HG03460 (cell line): ENCODE measurements at regions not wholly inside any gene's neighbourhood (a gene's known extent, or its start where the extent isn't known, plus 50 kb on each side); places are given as distances from the start of the nearest gene placed in this dataset.

Experiments
- ATAC-seq: cut with Tn5 transposase; IDR thresholded peaks from one replicate; pipeline ENCODE4 v1.9.1; 2021; ENCODE audit not compliant: unreplicated experiment

DNA sequence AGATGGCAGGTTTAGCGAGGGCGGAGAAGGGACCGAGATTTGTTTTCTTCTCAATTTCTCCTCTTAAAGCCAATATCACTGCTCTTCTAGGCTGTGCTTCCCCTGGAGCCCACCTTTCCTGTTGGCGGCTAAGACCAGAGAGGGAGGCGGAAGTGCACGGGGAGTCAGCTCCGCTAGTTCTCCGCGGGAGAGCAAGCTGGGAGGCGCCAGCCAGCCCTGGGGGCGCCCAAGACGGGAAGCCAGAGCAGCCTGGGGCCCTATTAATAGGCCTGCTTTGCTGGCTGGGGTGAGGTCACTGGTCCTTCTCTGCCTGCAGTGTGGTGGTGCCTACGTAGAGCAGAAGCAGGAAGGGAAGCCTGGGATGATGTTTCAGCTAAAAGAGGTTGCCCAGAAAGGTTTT, 61.6 kb downstream of the LSM5 start:
- ATAC-seq, result no peak

DNA sequence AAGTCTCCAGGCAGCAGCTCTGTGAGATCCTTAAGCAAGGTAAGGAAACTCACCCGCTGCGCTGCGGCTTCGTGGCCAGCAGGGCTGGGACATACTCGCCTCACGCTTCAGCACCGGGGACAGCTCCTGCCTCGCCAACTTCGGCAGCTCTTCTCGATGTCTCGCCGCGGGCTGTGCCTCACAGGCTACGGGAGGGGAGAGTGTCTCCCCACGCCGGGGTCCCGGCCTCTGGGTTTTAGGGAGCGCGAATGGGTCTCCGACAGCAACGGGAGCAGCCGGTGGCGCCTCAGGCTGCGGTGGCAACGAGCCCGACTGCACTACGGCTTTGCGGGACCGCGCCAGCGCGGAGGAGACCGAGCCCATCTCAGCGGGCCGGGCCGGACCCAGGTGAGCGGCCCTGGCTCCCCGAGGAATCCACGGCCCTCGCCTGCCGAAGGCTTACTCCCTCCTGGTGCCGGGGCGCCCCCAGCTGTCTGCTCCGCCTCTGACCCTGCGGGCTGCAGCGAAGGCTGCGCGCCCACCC, 62.4 kb downstream of the LSM5 start:
- ATAC-seq, result no peak

DNA sequence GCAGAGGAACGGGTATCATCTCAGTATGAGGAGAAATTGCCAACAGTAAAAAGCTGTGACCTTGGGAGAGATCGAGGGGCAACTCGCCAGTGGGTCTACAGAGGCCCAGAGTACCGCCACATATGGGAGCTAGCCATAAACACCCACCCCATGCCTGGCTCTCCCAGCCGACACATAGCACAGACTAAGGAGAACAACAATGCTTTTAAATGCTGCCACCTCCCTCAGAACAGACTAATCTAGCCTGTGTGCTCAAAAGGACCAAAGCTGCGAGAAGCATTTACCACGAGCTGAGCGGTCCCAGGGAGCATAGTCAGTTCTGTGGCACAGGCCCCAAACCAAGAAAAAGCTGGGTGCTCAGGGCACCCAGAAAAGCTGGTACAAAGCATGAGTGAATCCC, 73.3 kb downstream of the LSM5 start:
- ATAC-seq, result no peak

DNA sequence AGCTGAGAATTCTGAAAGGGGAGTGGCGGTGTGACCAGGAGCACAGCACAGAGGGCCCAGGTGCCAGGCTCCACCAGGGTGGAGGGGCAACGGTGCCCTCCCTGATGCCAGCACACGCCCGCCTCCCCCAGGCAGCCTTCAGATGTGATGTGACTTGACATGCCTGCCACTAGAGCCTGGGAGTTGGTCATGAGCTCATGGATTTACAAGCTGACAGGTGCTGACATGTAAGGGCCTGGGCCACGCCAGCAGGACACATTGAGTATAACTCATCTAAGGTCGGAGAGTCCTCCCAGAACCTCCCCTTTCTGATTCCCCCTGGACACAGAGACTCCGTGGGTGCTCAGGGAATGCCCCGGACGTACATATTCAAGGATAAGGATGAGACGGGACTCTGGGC, 74.2 kb downstream of the LSM5 start:
- ATAC-seq, result no peak

DNA sequence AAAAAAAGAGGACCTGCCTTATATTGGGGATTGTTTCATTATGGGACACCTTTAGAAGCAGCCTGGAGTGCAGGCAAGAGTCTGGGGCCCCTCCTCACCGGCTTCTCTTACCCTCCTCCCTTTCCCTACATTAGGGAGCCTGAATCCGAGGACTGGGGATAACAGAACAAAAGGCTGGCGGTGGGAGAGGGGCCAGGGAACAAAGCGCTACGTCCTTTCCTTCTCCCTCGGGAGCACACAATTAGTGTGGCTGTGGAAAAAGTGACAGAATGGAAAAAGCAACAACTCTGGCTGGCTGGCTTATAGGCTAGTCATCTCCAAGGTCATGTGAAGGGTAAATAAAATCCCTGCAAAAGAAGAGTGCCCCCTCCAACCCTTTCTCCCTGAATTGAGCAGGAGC, 74.7 kb downstream of the LSM5 start:
- ATAC-seq, result no peak

DNA sequence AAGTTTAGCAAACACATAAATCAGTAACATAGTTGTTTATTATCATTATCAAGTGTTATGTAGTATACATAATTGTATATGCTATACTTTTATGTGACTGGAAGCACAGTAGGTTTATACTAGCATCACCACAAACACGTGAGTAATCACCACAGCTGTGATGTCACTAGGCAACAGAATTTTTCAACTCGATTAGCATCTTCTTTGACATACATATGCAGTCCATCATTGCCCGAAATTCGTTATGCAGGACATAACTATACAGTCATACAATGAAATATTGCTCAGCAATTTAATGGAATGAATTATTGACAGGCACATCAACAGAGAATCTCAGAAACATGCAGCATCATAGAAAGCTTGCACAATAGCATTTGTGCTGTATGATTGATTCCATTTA, 77.7 kb downstream of the LSM5 start:
- ATAC-seq, result no peak

DNA sequence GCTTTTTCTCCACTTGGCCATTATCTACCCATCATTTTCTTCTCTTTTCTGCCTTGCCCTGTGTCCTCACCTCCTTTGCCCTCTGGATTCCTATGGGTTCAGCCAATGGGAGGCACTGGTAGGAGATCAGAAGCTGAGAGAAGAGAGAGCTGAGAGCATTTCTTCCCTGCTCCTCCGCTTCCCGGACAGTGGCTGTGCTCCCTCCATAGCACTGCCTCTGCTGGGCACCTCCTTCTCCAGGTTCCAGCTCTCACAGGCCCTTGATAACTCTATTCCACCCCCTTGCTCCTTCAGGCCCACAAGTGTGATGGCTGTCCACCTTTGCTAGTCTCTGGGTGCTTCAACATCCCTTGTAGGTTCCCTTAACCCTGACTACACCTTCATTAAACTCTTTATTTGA, 79.6 kb downstream of the LSM5 start:
- no peak for ATAC-seq

DNA sequence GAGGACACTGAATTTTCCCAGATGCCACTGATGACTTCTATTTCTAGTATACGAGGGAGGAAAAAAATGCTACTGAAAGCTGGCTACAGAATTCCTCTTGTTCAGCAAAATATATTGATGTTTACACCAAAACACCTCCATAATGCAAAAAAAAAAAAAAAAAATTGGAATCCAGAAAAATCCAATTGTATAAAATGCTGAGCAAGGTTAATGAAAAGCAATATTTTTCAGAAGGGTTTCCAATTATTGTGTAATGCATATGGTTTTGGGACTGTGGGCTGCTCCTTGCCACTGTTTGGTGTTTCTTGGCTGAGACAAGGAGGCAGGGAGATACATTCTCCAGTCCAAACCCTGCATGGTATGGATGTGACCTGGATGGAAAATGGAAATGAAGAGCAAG, 83.8 kb downstream of the LSM5 start:
- no peak for ATAC-seq

DNA sequence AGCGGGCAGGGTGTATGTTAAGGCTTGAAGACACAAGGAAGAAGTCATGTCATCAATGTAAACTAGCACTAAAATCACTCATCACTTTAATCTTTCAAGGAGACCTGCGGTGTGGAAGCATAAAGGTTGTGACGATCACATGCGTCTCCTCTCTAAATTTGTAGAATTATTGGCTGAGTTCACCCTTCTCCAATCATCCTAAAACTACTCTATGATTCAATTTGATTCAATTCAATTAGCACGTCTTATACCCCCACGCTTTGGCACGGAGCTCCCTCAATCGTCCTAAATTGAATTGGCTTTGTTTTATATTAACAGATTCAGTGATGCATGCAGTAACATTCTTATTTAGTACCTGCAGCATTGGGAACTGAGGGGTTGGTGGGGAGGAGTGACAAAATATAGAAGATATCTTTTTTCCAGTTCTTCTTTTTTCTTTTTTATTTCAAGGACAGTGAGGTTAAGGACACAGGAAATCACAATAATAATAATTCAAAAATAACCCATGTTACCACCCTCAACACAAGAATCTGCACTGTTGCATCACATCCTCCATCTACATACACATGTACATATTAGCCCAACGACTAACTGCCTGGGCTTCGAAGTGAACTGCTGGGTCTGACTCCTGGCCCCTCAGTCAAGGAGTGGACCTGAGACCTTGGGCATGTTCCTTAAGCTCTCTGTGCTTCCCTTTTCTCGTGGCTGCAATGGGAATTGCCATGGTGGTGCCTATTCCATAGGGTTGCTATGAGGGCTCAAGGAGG, 86.5 kb downstream of the LSM5 start:
- ATAC-seq, result no peak

DNA sequence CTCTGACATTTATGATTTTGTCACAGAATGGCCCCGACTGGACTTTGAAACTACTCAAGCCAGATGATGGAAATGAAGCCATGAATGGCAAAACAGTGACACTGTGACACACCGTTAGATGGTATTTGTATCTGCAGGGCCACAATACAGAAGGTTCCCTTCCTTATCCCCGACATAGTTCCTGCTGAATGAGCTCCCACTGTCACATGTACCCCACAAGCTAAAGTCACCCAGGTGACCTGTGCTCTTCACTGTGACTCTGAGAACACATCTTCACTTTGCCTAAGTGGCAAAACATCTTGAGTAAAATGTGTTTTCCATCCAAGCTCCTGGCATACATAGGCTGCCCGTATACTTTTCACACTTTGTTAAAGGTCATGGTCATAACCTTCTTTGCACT, 89.5 kb downstream of the LSM5 start:
- ATAC-seq, result no peak

DNA sequence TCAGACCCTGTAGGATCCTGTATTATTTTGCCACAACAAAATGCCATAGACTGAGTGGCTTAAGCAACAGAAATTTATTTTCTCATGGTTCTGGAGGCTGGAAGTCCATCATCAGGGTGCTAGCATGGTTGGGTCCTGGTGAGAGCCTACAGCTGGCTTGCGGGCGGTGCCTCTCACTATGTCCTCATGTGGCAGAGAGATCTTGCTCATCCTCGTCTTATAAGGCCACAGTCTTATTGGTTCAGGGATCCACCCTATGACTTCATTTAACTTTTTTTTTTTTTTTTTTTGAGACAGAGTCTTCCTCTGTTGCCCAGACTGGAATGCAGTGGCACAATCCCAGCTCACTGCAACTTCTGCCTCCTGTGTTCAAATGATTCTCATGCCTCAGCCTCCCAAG, 90.9 kb downstream of the LSM5 start:
- ATAC-seq, result no peak

DNA sequence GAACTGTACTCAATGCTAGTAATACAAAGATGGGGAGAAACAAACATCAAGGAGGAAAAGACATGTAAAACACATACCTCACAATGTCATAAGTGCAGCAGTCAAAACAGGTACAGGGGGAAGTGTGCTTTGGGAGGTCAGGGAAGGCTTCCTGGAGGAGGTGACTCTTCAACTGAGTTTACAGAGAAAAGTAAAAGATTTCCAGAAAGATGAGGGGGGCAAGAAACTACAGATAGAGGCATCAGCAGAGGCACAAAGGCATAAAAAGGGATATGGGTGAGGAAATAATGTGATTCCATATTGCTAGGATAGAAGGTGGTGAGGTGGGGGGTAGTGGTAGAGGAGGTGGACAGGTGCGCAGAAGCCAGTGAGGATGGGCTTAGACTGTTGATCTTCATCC, 95.0 kb downstream of the LSM5 start:
- ATAC-seq, result no peak

DNA sequence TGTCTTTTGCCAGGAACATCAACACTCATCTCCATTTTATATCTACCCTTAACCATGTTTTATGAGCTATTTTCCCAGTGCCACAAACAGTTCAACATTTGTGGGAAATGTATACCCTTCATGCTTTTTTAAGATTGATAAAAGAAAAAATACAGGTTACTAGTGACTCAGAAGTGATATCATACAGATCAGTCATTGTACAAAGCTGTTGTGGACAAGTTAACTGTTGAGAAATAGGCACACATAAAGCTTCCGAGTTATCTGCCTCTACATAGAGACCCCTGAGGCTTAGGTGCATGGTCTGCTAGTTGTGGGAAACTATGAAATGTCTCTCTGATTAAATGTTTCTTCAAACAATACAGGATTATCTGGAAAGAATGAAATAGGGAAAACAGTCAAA, 96.3 kb downstream of the LSM5 start:
- ATAC-seq, result no peak

DNA sequence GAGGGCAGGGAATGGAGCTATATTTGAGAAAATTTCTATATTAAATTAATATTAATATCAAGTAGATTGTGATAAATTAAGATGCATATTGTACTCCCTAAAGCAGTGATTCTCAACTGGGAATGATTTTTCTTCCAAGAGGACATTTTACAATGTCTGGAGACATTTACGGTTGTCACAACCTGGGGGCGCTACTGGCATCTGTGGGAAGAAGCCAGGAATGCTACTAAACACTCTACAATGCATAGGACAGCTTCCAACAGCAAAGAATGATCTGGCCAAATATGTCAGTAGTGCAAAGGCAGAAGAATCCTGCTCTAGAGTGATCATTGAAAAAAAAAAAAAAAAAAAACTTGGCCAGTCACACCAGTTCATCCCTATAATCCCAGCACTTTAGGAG, 100.0 kb downstream of the LSM5 start:
- ATAC-seq, result no peak

DNA sequence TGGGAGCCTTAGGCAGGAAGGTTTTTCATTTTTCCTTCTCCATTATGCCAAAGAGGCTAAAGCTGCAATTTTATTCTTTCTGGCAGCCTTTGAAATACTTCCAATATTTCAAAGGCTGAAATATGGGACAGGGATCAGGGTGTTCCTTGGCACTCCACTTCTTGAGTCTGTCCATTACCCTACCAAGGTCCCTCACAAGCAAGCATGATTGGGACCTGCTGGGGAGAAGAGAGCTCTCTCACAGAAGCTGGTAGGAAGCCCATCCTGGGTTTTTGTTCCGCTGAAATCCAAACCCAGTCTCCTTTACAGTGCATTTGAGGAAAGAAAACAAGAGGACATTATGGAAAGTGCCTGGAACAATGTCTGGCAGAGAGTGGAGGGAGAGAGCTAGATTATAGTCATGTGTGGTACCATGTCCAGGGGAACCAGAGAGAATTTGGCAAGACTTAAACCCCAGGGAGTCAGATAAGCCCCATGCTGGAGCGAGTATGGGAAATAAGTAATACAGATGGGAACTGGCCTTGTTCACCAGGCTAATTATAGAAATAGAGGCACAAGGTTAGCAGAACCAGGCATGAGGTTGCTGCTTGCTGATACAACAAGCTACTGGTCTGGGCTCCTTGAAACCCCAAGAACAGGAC, 104.7 kb downstream of the LSM5 start:
- ATAC-seq, result no peak

DNA sequence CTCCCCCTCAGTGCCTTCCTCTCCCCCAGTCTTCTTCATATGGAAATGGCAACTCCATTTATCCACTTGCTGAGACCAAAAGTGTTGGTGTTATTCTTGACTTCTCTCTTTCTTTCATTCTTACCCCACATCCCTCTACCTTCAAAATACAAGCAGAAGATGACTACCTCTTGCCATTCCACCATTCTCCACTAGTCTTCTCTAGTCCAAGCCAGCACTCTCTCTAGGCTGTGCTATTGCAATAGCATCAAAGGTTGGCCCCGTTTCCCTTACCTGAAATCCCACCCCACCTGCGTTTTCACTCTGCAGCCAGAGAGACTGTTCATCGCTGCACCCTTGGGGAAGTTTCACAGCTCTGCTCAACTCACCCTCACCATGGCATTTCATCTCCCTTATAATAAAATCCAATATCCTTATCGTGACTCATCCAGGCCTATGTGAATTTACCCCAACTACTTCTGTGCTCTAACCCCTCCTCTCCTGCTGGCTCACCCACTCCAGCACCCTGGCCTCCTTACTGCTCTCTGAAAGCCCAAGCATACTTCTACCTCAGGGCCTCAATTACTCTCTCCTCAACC, 109.1 kb downstream of the LSM5 start:
- no peak for ATAC-seq

DNA sequence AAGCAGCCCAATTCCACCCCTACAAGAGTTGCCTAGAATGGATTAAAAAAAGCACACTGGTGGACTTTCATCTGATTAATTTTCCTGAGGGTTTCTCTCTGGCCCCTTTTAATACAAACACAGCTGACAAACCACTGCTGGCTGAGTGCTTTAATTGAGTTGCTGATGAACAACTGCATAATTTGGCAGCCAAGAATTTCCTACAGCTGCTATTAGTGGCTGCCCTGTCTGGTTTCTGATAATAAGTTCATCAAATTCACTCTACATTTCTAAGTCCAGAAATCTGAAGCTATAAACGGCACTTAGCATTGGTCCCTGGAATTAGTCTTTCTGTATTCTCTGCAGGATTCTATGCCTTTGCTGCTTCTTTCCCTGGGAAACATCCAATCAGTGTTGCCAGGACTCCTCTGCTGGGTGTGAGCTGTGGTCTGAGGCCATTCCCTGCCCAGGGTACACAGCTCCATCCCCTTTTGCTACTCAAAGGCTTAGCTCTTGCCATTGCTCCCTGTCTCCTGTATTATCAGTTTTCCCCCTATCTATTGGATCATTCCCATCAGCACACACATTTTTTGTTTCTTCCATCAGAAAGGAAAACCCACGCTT, 110.6 kb downstream of the LSM5 start:
- ATAC-seq, result no peak

DNA sequence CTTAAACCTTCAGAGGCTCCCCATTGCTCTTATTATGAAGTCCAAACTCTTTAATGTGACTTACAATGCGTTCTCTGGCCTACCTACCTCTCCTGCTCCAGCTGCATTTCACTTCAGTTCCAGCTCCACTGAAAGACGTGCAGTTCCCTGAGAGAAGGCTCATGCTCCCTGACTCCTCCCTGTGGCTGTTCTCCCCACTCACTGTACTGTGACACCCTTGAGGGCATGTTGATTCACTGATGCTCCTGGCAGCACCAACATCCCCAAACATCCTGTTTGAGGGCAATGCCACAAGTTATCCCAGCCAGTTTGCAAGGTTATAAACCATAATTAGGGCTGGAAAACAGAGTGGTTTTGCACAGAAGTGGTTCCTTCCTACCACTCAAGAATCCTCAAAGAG, 111.2 kb downstream of the LSM5 start:
- no peak for ATAC-seq

DNA sequence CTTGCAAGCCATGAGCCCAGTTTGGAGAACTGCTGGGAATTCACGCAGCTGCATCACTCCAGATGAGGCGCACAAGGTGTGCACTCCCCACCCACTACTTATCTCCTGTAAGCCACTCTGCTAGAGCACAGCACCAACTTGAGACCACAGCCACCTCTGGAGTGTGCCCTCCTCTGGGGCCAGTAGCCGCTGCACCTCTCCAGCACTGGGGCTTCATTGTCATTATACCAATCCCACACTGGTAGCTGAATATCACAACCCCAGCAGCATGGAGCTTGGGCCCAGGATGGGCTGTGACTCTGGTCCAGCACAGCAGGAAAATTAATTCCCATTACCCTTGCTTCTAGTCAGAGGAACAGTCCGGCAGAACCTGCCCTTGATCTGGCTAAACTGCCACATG, 125.6 kb downstream of the LSM5 start:
- no peak for ATAC-seq

DNA sequence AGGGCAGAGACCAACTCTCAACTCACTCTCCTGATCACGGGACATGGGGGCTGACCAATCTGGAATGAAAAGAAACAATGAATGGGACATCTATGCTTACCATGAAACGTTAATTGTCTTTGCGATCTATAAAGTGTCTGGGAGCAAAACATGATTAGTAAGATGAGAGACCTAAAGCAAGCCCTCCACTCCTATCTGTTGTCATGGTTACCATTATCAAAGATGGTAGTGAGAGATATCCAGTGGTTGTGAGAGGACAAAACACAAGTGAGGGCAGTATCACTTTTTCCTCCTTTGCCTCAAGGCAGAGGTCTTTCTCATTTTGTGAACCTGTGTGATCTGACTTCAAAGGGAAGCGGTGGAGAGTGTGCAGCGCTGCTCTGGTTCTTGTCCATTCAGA, 130.1 kb downstream of the LSM5 start:
- no peak for ATAC-seq

DNA sequence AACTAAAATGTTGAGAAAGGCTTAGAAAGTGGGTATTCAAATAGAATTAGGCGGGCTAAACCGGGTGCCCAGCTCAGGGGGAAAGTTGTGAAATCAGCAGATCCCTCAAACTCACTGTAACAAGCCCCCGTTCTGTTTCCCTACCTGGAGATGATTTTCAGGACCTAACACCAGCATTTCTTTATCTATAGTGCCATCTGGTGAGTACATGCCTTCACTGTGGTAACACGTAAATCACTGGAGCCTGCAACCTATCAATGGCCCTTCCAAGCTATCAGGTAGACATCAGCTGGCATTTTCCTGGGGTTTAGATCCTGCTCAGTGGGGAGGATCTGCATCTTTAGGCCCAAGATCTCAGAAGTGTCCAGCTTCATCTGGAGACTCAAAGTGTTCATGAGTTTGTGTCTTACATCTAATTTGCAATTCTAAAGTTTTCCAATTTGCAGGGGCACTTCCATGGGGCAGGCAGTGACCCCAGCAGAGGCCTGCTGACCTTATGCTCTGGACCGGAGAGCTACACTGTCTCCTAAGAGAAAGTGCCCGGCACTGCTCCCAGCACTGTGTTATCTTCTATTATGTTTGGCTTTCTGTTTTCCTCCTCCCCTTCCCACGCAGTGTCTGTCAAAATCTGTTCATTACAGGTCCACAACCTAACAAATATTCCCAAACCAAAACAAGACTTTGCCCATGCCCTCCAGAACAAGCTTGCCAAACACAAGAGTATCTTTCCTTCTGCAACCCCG, 132.5 kb downstream of the LSM5 start:
- ATAC-seq, result no peak
